Epithelial cell of proximal tubule (primary cell): ENCODE measurements at regions not wholly inside any gene's neighbourhood (a gene's known extent, or its start where the extent isn't known, plus 50 kb on each side); places are given as distances from the start of the nearest gene placed in this dataset.

Experiments used
- DNase-seq: peaks from one replicate; pipeline ENCODE4 v3.0.0-alpha.2; 2011; ENCODE audit warnings: low read depth
- H3K4me3 ChIP-seq: 2 replicates; pipeline ENCODE4 v1.5.1; 2011; ENCODE audit warnings: low read depth, mild to moderate bottlenecking, low read length
- CTCF ChIP-seq: conservative IDR thresholded peaks from 2 replicates; pipeline ENCODE4 v1.5.1; 2012; ENCODE audit warnings: low read depth, mild to moderate bottlenecking, low read length

GRCh38 chr13:44074611-44075010 lies 194.9 kb downstream of the LACC1 start:
- no peak for TF ChIP-seq CTCF
- no peak overlapping the region for H3K4me3 ChIP-seq
- DNase-seq: no peak

- no peak for DNase-seq
- no peak overlapping the region for H3K4me3 ChIP-seq
- TF ChIP-seq CTCF: no peak
Measured at GRCh38 chr13:44075113-44075512, 195.4 kb downstream of the LACC1 start.

DNA sequence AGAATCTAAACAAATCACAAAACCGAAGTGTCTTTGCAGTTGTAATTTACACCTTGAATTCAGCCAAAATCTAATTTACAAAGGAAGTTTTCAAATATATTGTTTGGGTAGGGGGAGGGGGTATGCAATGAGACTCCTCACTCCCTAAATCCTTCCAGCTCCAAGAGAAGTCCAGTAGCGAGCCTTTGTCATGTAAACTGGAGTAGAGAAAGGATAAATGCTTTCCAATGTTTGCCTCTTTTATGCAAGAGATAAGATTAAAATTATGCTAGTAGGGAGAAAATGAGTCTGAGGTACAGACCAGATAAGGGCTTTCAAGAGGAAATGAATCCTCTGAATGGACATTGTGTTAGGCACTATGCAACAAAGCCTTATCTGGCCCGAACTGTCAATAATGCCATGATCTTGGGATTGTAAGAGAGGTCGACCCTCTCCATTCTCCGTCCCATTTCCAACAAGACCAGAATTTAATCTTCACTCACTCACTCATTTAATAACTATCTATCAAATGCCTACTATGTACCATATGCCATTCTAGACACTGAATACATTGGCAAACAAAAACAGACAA lies 199.2 kb downstream of the LACC1 start:
- no peak overlapping the region for H3K4me3 ChIP-seq
- DNase-seq: no peak
- TF ChIP-seq CTCF: no peak

- TF ChIP-seq CTCF: no peak
- H3K4me3 ChIP-seq: no peak overlapping the region
- DNase-seq: no peak
Measured at GRCh38 chr13:44079413-44080205, 199.9 kb downstream of the LACC1 start.

- no peak overlapping the region for H3K4me3 ChIP-seq
- no peak for TF ChIP-seq CTCF
- no peak for DNase-seq
Measured at GRCh38 chr13:44084146-44084545, 204.4 kb downstream of the LACC1 start.

GRCh38 chr13:44086389-44086788 lies 206.7 kb downstream of the LACC1 start:
- no peak for DNase-seq
- no peak overlapping the region for H3K4me3 ChIP-seq
- no peak for TF ChIP-seq CTCF

GRCh38 chr13:44088411-44088810 lies 208.7 kb downstream of the LACC1 start:
- H3K4me3 ChIP-seq: no peak overlapping the region
- no peak for DNase-seq
- no peak for TF ChIP-seq CTCF
